ENCODE measurements at regions not wholly inside any gene's neighbourhood (a gene's known extent, or its start where the extent isn't known, plus 50 kb on each side); places are given as distances from the start of the nearest gene placed in this dataset.

DNA sequence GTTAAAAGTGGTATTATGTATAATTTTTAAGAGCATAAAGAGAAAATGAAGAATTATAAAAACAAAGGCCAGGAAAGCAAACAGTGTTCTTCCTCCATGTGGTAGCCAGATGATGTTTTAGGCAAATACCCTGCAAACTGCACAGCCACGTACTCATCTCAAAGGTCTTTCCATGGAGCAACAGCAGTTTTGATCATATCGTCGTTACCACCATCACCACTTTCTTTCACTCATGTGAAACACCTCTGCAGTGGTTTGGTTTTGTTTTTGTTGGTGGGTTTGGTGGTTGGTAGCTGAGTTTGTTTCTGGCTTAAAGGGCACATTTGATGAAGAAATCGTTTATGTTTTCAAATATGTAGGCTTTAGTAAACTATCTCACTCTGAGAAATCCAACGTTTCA lies 229.9 kb upstream of the AMELY start:
- no peak for DNase-seq
